ENCODE measurements at regions not wholly inside any gene's neighbourhood (a gene's known extent, or its start where the extent isn't known, plus 50 kb on each side); places are given as distances from the start of the nearest gene placed in this dataset.

- no peak for TF ChIP-seq CTCF (IDR thresholded peaks at IDR 0.05)
- no peak for TF ChIP-seq TCF7L2 (IDR thresholded peaks at IDR 0.05; ENCODE audit: low read depth, low read length)
- no peak for TF ChIP-seq POLR2AphosphoS5 (IDR thresholded peaks at IDR 0.05; ENCODE audit: low read depth, low read length)
- TF ChIP-seq SIN3A (IDR thresholded peaks at IDR 0.05; ENCODE audit: borderline replicate concordance, insufficient read depth, low read depth, low read length), result no peak
- TF ChIP-seq REST (IDR thresholded peaks at IDR 0.05; ENCODE audit: insufficient read depth in 1 of 2, low read depth in 2 of 2, low read length in 1 of 2), result no peak
Observed at GRCh38 chr2:172299741-172300140, 127.6 kb upstream of the ITGA6 start.

Data from Panc1 (cell line).